ENCODE measurements at regions not wholly inside any gene's neighbourhood (a gene's known extent, or its start where the extent isn't known, plus 50 kb on each side); places are given as distances from the start of the nearest gene placed in this dataset.

GRCh38 chr5:175181331-175181730 lies 262.7 kb downstream of the DRD1 start:
- no peaks in the 10 kb centered on the region for H3F3A ChIP-seq (ENCODE audit: control insufficient read depth, insufficient read depth)
- H3K79me2 ChIP-seq (ENCODE audit: control insufficient read depth, low read length) = no peaks in the 10 kb centered on the region
- H3K27me3 ChIP-seq (ENCODE audit: control insufficient read depth, low read length) = no peaks in the 10 kb centered on the region
- H3K4me2 ChIP-seq (ENCODE audit: low read length) = no peak overlapping the region
- no peaks in the 10 kb centered on the region for H4K20me1 ChIP-seq (ENCODE audit: control insufficient read depth, insufficient read depth, low read depth, low read length)
- no peaks in the 10 kb centered on the region for H3K9me2 ChIP-seq (replicated peaks; ENCODE audit: control insufficient read depth, low read length)
- no peak for TF ChIP-seq EZH2phosphoT487 (IDR thresholded peaks at IDR 0.05; ENCODE audit: borderline replicate concordance, low read length)
- TF ChIP-seq CTCF (IDR thresholded peaks at IDR 0.05; ENCODE audit: low read depth, low read length, poor library complexity, severe bottlenecking) = no peak
- no peaks in the 10 kb centered on the region for H3K9me3 ChIP-seq (ENCODE audit: control insufficient read depth, insufficient read depth, low read length)
- no peaks in the 10 kb centered on the region for H3K4me1 ChIP-seq (ENCODE audit: control insufficient read depth, low read length)
- H3K4me3 ChIP-seq (ENCODE audit: low read length) = no peak overlapping the region
- no peaks in the 10 kb centered on the region for H3K36me3 ChIP-seq (ENCODE audit: control insufficient read depth, low read length)
- H3K27ac ChIP-seq (ENCODE audit: low read depth, low read length) = no peak overlapping the region

- H3K36me3 ChIP-seq (ENCODE audit: control insufficient read depth, low read length) = no peaks in the 10 kb centered on the region
- H3K4me3 ChIP-seq (ENCODE audit: low read length) = no peak overlapping the region
- H3K79me2 ChIP-seq (ENCODE audit: control insufficient read depth, low read length) = no peaks in the 10 kb centered on the region
- H3K27ac ChIP-seq (ENCODE audit: low read depth, low read length) = no peak overlapping the region
- no peaks in the 10 kb centered on the region for H4K20me1 ChIP-seq (ENCODE audit: control insufficient read depth, insufficient read depth, low read depth, low read length)
- H3K4me1 ChIP-seq (ENCODE audit: control insufficient read depth, low read length) = no peaks in the 10 kb centered on the region
- H3K27me3 ChIP-seq (ENCODE audit: control insufficient read depth, low read length) = no peaks in the 10 kb centered on the region
- TF ChIP-seq EZH2phosphoT487 (IDR thresholded peaks at IDR 0.05; ENCODE audit: borderline replicate concordance, low read length) = no peak
- no peak for TF ChIP-seq CTCF (IDR thresholded peaks at IDR 0.05; ENCODE audit: low read depth, low read length, poor library complexity, severe bottlenecking)
- no peak overlapping the region for H3K4me2 ChIP-seq (ENCODE audit: low read length)
- H3K9me2 ChIP-seq (replicated peaks; ENCODE audit: control insufficient read depth, low read length) = no peaks in the 10 kb centered on the region
- H3F3A ChIP-seq (ENCODE audit: control insufficient read depth, insufficient read depth) = no peaks in the 10 kb centered on the region
- H3K9me3 ChIP-seq (ENCODE audit: control insufficient read depth, insufficient read depth, low read length) = no peaks in the 10 kb centered on the region
Observed at GRCh38 chr5:175170899-175171298, 273.1 kb downstream of the DRD1 start.

- H3K4me2 ChIP-seq (ENCODE audit: low read length) = no peak overlapping the region
- no peaks in the 10 kb centered on the region for H3F3A ChIP-seq (ENCODE audit: control insufficient read depth, insufficient read depth)
- no peaks in the 10 kb centered on the region for H3K27me3 ChIP-seq (ENCODE audit: control insufficient read depth, low read length)
- H3K9me2 ChIP-seq (replicated peaks; ENCODE audit: control insufficient read depth, low read length) = no peaks in the 10 kb centered on the region
- H3K4me3 ChIP-seq (ENCODE audit: low read length) = no peak overlapping the region
- no peaks in the 10 kb centered on the region for H4K20me1 ChIP-seq (ENCODE audit: control insufficient read depth, insufficient read depth, low read depth, low read length)
- H3K79me2 ChIP-seq (ENCODE audit: control insufficient read depth, low read length) = no peaks in the 10 kb centered on the region
- H3K27ac ChIP-seq (ENCODE audit: low read depth, low read length) = no peak overlapping the region
- no peaks in the 10 kb centered on the region for H3K4me1 ChIP-seq (ENCODE audit: control insufficient read depth, low read length)
- no peaks in the 10 kb centered on the region for H3K36me3 ChIP-seq (ENCODE audit: control insufficient read depth, low read length)
- TF ChIP-seq CTCF (IDR thresholded peaks at IDR 0.05; ENCODE audit: low read depth, low read length, poor library complexity, severe bottlenecking) (no peak), EZH2phosphoT487 (IDR thresholded peaks at IDR 0.05; ENCODE audit: borderline replicate concordance, low read length) (no peak)
- H3K9me3 ChIP-seq (ENCODE audit: control insufficient read depth, insufficient read depth, low read length) = no peaks in the 10 kb centered on the region
Observed at GRCh38 chr5:175168882-175169507, 275.0 kb downstream of the DRD1 start.

Data from DOHH2 (cell line).